ENCODE measurements at regions not wholly inside any gene's neighbourhood (a gene's known extent, or its start where the extent isn't known, plus 50 kb on each side); places are given as distances from the start of the nearest gene placed in this dataset.

- TF ChIP-seq, protein P1, sequence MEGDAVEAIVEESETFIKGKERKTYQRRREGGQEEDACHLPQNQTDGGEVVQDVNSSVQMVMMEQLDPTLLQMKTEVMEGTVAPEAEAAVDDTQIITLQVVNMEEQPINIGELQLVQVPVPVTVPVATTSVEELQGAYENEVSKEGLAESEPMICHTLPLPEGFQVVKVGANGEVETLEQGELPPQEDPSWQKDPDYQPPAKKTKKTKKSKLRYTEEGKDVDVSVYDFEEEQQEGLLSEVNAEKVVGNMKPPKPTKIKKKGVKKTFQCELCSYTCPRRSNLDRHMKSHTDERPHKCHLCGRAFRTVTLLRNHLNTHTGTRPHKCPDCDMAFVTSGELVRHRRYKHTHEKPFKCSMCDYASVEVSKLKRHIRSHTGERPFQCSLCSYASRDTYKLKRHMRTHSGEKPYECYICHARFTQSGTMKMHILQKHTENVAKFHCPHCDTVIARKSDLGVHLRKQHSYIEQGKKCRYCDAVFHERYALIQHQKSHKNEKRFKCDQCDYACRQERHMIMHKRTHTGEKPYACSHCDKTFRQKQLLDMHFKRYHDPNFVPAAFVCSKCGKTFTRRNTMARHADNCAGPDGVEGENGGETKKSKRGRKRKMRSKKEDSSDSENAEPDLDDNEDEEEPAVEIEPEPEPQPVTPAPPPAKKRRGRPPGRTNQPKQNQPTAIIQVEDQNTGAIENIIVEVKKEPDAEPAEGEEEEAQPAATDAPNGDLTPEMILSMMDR (IDR thresholded peaks at IDR 0.05): no peak
- TF ChIP-seq POLR2A (IDR thresholded peaks at IDR 0.05): no peak
These were observed 97.1 kb upstream of the PRR20G start for GRCh38 chr3:127384717-127385539.
